SK-MEL-5 (cell line): ENCODE measurements at regions not wholly inside any gene's neighbourhood (a gene's known extent, or its start where the extent isn't known, plus 50 kb on each side); places are given as distances from the start of the nearest gene placed in this dataset.
A peak's percentile ranks its signal among the peaks of the same experiment; 100 is the strongest.
"Not testable (repeated sequence)": the region's sequence is repeated elsewhere in the genome, so short reads cannot be mapped to it uniquely, and the experiment has no call there.

ENCODE experiments used
- DNase-seq: peaks from one replicate; pipeline ENCODE4 v3.0.0-alpha.2; 2016; ENCODE audit warnings: low read depth, low spot score
- in situ Hi-C: cut with HindIII; loops from 2 replicates; pipeline ENCODE4 v1.10.0; 2016; ENCODE audit warnings: low sequenced_read_pairs, high pct_unique_total_duplicates, low pct_unique_long_range_greater_than_20kb

GRCh38 chr5:100690036-100690560 lies 154.9 kb downstream of the FAM174A start:
- DNase-seq: no peak
- in situ Hi-C loops: no loop called here

GRCh38 chr5:100691085-100691484 lies 155.9 kb downstream of the FAM174A start:
- in situ Hi-C loops: no loop called here
- DNase-seq: no peak

- no peak for DNase-seq
- in situ Hi-C loops: no loop called here
These were observed 156.4 kb downstream of the FAM174A start for GRCh38 chr5:100691548-100691947.

GRCh38 chr5:100693481-100693880 lies 158.3 kb downstream of the FAM174A start:
- DNase-seq: no peak
- in situ Hi-C loops: no loop called here

- no peak for DNase-seq
These were observed 158.9 kb downstream of the FAM174A start for GRCh38 chr5:100694100-100694499.

GRCh38 chr5:100697970-100698369 lies 162.8 kb downstream of the FAM174A start:
- in situ Hi-C loops: no loop called here
- peak; percentile 10 for DNase-seq

More at GRCh38 chr5:100694100-100694499, 158.9 kb downstream of the FAM174A start:
- in situ Hi-C loops: no loop called here

GRCh38 chr5:100706776-100707175 lies 171.6 kb downstream of the FAM174A start:
- DNase-seq: peak; percentile 52
- in situ Hi-C loops: no loop called here

GRCh38 chr5:100708645-100709171 lies 173.5 kb downstream of the FAM174A start:
- in situ Hi-C loops: no loop called here
- DNase-seq: no peak

GRCh38 chr5:100709771-100710170 lies 174.6 kb downstream of the FAM174A start:
- no peak for DNase-seq
- in situ Hi-C loops: no loop called here

GRCh38 chr5:100714780-100715179 lies 179.6 kb downstream of the FAM174A start:
- DNase-seq, in situ Hi-C loops: not testable (repeated sequence)

- DNase-seq: no peak
- in situ Hi-C loops: no loop called here
These were observed 180.4 kb downstream of the ST8SIA4 start for GRCh38 chr5:100722657-100723056.

GRCh38 chr5:100723229-100723628 lies 179.9 kb downstream of the ST8SIA4 start:
- in situ Hi-C loops: no loop called here

GRCh38 chr5:100726116-100726515 lies 177.0 kb downstream of the ST8SIA4 start:
- DNase-seq: no peak
- in situ Hi-C loops: no loop called here

More at GRCh38 chr5:100723229-100723628, 179.9 kb downstream of the ST8SIA4 start:
- DNase-seq: no peak

GRCh38 chr5:100731768-100732167 lies 171.3 kb downstream of the ST8SIA4 start:
- DNase-seq: peak; percentile 20
- in situ Hi-C loops: no loop called here

GRCh38 chr5:100746730-100747129 lies 156.4 kb downstream of the ST8SIA4 start:
- in situ Hi-C loops: no loop called here
- no peak for DNase-seq

- in situ Hi-C loops: no loop called here
These were observed 153.3 kb downstream of the ST8SIA4 start for GRCh38 chr5:100749771-100750284.

GRCh38 chr5:100755435-100755834 lies 147.6 kb downstream of the ST8SIA4 start:
- DNase-seq: no peak
- in situ Hi-C loops: no loop called here

More at GRCh38 chr5:100749771-100750284, 153.3 kb downstream of the ST8SIA4 start:
- no peak for DNase-seq
